ENCODE measurements at regions not wholly inside any gene's neighbourhood (a gene's known extent, or its start where the extent isn't known, plus 50 kb on each side); places are given as distances from the start of the nearest gene placed in this dataset.

GRCh38 chr6:154625721-154626120, 107.5 kb upstream of the SCAF8 start:
- TF ChIP-seq CTCF (conservative IDR thresholded peaks at IDR 0.05) (no peak), EZH2 (IDR thresholded peaks at IDR 0.05; ENCODE audit: low read depth) (no peak)
